Putamen (tissue), 1 donor: ENCODE measurements at regions not wholly inside any gene's neighbourhood (a gene's known extent, or its start where the extent isn't known, plus 50 kb on each side); places are given as distances from the start of the nearest gene placed in this dataset.
"Not testable (repeated sequence)": the region's sequence is repeated elsewhere in the genome, so short reads cannot be mapped to it uniquely, and the experiment has no call there.

Experiments used
- DNase-seq: peaks from one replicate; pipeline ENCODE4 v3.0.0-alpha.2; 2016; ENCODE audit warnings: low spot score

DNA sequence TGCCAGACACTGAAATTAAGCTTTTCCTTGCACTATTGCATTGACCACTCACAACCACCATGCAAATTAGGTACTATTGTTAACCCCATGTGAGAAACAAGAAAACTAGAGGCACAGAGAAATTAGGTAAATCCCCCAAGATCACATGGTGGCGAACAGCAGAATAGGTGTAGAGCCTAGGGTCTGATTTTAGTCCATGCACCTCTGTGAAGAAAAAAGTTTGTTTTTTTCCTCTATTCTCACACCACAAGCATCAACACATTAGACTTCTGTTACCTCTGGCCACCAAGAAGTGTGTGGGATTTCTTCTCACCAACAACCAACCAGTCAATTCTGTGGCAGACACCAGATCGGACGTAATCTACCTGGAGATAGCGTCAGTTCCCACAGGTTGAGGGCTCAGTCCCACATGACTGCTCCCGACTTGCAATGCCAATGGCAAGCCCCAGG lies 391.9 kb downstream of the COG6 start:
- no peak for DNase-seq

DNA sequence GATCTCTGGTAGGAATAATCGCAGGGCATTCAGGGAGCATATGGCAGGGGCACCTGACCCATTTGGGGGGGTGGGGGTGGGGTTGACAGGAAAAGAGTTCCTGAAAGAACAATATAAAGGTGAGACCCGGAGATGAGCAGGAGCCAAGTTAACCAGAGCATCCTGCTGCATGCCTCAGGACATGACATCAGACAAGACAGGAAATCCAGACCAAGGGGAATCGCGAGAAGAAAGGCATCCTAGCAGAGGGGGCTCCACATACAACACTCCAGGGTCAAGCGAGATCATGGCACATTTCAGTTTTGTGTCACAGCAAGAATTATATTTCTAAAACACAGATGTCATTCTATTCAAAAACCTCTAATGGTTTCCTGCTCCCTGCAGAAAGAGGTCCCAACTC lies 393.1 kb downstream of the COG6 start:
- no peak for DNase-seq

- DNase-seq = peak; percentile 76
These were observed 397.5 kb downstream of the COG6 start for GRCh38 chr13:40052954-40053353.

DNA sequence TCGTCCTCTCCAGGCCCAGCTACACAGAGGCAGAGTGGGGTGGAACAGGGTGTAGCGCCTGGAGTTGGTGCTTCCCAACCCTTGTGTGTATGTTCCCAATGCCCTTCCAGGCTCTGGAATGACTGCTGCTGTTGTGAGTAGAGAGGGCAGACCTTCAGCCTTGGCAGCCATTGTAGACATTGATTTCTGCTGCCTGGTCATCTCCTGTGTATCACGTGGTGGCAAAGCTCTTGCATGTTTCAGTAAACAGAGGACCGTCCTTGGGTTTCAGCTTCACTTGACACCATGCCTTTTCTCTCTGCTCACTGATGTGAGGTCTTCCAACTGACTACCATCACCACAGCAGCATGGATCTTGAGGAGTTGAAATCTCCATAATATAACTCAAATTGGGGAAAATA lies 397.9 kb downstream of the COG6 start:
- DNase-seq = no peak

DNA sequence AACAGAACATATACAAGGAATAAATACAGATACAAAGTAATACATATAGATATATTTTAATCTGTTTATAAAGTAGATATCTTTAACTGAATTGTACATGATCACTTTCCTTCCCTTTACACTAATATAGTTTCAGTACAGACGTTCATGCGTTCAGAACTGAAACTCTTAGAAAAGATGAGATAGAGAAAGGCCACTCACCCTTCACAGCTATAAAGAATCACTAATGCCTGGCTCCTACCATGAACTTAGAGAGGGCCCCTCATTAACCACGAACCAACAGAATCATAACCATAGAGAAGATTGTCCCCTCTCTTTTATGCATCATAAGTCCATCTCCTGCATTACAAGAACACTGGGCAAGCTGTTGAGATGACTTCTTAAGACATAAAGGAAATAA lies 399.0 kb downstream of the COG6 start:
- DNase-seq = not testable (repeated sequence)

DNA sequence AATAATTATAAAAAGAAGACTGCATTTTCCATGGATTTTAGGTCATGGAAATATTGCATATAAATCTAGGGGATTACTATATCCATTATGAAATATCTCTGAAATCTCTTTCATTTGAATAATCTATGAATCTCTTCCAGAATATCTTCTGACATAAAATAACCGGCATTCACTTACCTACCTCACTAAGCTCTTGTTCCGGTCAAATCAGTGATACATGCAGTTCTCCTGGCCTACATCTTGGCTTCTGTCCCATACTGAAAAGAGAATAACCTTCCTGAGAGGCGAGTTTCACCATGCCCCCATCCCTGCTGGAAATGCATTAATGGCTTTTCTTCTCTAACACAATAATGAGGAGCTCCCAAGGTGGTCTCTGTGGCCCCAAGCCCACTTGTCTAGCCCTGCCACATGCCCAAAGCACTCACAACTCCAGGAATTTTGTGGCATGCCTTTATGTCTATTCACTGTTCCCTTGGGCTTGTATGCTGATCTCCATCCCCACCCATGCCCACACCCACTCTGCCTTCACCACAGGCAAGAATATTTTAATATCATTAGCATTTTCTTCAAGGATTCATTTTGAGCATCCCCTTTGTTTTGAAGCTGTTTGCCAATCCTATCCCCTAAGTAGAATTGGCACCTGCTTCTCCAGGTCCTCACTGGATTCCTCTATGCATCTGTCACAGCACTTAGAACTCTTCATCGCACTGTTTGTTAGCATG lies 401.6 kb downstream of the COG6 start:
- DNase-seq = no peak

GRCh38 chr13:40058757-40059236 lies 403.3 kb downstream of the COG6 start:
- DNase-seq = no peak

DNA sequence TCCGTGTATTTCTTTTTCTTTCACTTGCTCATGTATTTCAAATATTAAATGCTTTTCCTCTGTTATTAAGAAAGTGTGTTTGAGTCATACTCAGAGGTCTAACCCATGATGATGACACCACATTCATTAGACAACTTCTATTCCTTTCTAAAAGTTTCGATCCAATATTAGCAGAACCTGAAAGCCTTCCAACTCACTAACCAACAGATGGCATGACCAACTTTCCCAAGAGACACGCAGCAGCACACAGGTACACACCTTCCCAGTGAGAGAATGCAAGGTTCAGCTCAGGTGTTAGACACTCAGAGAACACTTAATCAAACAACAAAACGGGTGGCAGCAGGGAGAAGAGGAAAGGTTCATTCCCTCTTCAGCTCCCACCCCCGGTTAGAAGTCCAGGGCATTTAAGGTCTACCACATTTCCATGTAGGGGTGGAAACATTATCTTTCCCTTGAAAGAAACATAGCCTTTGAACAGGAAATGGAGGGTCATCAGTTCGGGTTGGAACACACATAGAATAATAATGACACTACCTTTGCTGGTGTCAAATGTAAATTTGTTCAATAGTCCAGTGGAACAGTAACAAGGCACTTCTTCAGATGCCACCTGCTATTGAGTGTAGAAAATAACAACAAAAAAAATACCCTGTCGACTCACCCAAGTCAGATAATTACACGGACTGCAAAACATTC lies 404.2 kb downstream of the COG6 start:
- DNase-seq = no peak

DNA sequence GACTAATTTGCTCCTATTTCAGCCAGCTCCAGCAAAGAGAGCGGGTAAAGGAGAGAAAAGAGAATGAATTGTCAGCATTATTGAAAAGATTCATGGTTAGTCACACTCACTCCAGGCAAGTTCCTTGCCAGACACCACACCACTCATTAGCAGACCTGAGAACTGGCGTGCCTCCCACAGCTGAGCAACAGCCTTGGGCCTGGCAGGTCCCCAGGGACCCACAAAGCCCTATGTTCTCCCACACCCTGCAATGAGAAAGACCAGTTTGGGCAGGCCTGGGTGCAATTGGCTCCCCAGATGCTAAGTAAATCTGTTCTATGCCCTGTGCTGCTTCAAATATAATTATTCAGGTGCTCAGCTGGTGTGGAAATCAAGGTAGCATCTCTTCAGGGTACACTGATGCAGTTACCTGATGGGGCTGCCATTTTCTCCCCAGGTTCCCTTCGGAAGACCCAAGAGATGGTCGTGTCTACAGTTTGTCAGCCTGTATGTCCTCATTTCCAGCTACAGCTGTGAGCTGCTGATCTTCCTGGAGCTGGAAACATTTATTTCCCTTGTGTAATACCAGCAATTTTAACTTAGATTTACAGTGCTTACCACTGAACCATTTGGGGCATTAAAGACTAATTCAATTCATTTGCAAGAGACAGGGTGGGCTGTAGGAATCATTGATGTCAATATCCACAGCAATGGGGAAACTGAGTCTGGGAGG lies 405.0 kb downstream of the COG6 start:
- DNase-seq = no peak

DNA sequence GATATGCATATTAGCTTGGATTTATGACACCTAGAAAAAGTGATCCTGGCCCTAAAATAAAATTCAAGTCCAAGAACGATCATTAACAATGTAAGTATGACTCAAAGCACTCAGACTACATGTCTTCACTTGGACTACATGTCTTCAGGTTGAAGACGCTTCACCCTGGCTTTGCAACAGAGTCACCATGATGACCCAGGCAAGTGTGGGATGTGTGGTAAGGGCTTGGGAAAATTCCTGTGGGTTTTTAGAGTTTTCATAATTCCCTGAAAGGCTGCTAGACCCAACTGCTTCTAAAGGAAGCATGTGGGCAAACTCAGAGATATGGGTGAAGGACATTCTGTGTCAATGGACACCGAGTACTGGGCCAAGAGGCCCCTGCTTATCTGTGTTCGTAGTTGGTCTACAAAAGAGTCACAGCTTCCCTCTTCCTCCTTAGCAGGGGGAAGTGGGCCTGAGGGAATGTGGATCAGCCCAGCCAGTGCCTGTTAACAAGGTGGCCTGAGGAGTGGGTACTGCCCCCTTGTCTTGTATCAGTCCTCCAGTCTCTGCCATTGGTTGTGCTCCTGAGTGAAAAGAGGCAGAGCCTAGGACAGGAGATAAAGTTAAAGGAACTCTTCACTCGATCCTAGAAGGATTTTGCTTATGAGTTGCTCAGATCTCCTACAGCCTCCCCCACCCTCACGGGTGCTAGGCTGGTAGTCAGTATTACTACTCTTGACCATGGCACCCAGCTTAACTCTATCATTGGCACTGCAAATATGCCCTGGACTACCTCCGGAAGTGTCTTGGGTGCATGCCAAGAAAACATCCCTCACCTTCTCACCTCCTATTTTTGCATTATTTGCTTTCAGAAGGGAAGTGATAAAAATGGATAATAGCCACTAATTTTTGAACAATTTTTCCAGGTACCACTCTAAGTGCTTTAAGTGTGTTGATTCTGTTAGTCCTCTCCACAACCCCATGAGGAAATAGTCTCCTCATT lies 406.3 kb downstream of the COG6 start:
- DNase-seq = no peak

- no peak for DNase-seq
These were observed 407.8 kb downstream of the COG6 start for GRCh38 chr13:40063278-40063698.

DNA sequence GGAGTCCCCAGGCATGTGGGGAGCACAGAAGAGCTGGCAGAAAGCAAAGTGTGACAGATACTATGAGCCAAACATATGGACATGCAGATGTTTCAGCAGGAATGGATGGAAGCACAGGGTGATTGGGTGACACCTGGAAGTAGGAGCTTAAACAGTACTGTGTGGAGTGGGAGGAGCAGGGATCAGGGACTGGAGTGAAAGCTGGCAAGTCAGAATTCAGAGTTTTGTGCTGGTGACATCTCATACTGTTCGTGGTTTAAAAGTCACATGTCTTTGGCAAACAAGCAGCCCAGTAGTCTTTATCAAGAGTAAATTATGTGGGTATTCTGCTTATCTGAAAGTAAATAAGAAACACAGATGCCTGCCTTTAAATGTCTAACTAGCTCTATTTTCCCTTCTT lies 408.2 kb downstream of the COG6 start:
- DNase-seq = no peak

DNA sequence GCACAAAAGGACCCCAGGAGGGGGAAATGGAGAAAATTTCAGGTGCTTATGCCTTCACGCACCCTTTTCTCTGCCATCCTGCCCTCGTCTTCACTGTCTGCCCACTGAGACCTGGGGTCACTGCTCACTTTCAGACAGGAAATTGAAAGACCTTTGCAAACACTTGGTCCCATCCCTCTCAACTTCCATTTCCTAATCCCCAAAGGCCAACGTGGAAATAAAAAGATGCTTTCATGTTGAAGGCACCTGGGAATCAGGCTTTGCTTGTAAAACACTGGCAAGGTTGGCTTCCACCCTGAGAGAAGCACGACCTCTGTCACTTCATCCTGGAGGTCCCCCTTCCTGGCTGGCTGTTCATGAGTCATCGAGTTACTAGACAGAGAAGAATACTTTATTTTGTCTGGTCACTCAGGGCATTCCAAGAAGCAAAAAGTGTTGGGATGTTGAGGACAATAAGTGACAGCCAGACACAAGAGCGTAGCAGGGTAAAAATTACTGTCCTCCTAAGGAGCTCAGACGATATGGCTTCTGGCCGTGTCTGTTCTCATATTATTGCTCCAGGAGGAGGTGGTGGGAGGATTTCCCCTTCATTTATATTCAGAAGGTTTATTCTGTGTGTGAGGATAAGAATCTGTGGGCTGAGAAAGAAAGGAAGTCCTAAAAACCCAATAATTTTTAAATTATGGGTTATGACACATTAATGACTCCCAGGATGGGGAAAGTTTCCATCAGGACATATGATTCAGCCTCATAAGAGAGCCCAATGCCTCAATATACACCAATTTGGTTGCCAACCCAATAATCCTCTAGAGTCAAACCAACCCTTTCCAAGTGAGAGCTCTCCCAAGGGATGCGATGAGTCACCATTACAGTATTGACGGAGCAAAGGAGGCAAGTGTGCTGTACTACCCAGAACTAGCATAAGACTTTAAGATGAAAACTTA lies 409.0 kb downstream of the COG6 start:
- DNase-seq = no peak

- peak; percentile 81 for DNase-seq
These were observed 413.9 kb downstream of the COG6 start for GRCh38 chr13:40069173-40070044.

- no peak for DNase-seq
These were observed 414.9 kb downstream of the COG6 start for GRCh38 chr13:40070357-40070756.

DNA sequence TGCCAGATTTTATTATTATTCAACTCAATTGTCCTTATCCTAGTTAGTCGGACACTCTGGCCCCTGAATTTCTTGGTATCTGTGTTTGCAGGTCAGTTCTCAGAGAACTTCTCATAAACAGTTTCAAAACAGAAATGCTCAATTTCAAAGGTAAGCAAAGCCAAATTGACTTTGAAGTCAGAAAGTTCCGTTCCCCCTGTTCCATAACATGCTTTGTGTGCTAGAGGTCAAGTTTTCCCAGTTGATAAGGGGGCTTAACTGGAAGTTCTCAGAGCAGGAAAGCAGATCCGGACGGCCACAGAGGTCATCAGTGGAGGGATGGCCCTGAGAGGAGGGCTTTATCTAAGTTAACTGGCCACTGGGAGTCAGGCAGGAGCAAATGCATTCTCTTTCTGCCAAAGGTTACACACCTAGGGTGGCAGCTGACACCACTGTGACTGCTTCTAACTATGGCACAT lies 417.2 kb downstream of the COG6 start:
- no peak for DNase-seq

DNA sequence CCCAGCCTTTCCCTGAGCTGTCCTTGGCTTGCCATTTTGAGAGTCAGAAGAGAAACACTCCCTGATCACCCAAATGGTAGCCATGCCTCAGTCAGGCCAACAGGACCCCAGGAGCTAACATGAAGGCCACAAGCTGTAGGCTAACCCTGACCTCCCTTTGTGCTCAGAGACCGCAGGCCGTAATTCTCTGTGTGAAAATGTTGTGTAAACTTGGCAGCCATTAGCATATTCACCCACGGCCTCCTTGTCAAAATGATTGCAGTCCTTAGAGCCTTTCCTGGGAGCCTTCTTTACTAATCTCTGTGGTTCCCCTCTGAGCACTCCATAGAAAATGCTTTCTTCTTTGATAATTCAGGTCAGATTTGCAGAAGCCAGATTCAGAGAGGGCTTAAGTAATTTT lies 418.9 kb downstream of the COG6 start:
- no peak for DNase-seq

GRCh38 chr13:40075281-40075680 lies 419.8 kb downstream of the COG6 start:
- DNase-seq = no peak

DNA sequence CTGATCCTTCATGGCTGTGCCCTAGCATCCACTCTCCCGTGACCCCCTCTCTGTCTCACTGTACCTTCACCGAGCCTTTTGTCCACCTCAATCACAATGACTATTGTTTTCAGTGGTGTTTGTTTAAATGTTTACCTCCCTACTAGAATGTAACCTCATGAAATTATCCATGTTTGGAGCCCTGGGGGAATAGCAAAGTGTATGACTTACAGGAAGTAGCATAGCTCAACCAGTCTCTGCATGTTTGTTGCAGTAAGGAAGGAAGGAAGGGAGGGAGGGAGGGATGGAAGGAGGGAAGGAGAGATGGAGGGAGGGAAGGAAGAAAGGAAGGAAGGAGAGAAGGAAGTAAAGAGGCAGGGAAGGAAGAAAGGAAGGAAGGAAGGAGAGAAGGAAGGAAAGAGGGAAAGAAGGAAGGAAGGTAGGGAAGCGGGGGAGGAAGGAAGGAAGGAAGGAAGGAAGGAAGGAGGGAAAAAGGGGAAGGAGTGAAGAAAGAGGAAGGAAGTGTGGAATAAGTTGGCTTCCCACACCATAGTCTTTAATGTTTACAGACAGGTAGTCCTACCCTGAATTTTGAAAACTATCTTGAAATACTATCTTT lies 421.4 kb downstream of the COG6 start:
- no peak for DNase-seq
